CD4-positive, alpha-beta T cell (primary cell): ENCODE measurements at regions not wholly inside any gene's neighbourhood (a gene's known extent, or its start where the extent isn't known, plus 50 kb on each side); places are given as distances from the start of the nearest gene placed in this dataset.

Experiments
- ATAC-seq: fragments of 200-7000 bp; cut with Tn5 transposase; one replicate; pipeline ENCODE4 v1.10.0; 2022; ENCODE audit warnings: mild to moderate bottlenecking; ENCODE audit not compliant: poor library complexity
- CTCF ChIA-PET: fragments of 350-600 bp; sonication (Branson Sonifier 250); formaldehyde crosslinking; loops from one replicate; lab custom pipeline; 2021; ENCODE audit warnings: antibody characterized with exemption, inconsistent platforms; lab: Charles Lee
- POLR2A ChIA-PET: fragments of 350-600 bp; sonication (Branson Sonifier 250); formaldehyde crosslinking; loops from one replicate; lab custom pipeline; 2021; ENCODE audit warnings: antibody characterized with exemption, inconsistent platforms; lab: Charles Lee
- DNase-seq, 14 experiments: peaks; one replicate each; pipeline ENCODE4 v3.0.0-alpha.2; 2013 to 2020; ENCODE audit warnings: mixed read lengths in 2 of 14
- H3K27ac ChIP-seq, 2 donors: one replicate each; pipeline versions ENCODE4 v1.5.1 to v1.7.0; 2013; ENCODE audit warnings: low read length in 2 of 2, low read depth in 1 of 2, mild to moderate bottlenecking in 1 of 2
- H3K27me3 ChIP-seq, 2 experiments: 1 replicate in 1 of 2; 2 replicates in 1 of 2; pipeline versions ENCODE4 v1.6.1 to v1.7.0; 2013; ENCODE audit warnings: low read length in 2 of 2, control low read depth in 1 of 2, mild to moderate bottlenecking in 1 of 2, moderate library complexity in 1 of 2; ENCODE audit not compliant: insufficient read depth in 2 of 2, control insufficient read depth in 1 of 2
- H3K36me3 ChIP-seq: one replicate; pipeline ENCODE4 v1.6.1; 2013; ENCODE audit warnings: low read length, control low read depth; ENCODE audit not compliant: insufficient read depth
- H3K4me1 ChIP-seq: one replicate; pipeline ENCODE4 v1.6.1; 2013; ENCODE audit warnings: low read length, control low read depth; ENCODE audit not compliant: insufficient read depth
- H3K4me3 ChIP-seq: one replicate; pipeline ENCODE4 v1.5.1; 2013; ENCODE audit warnings: mild to moderate bottlenecking, low read length, moderate library complexity
- H3K9me3 ChIP-seq, 2 experiments: 1 replicate in 1 of 2; 2 replicates in 1 of 2; pipeline versions ENCODE4 v1.6.1 to v1.7.0; 2013; ENCODE audit warnings: low read length in 2 of 2, mild to moderate bottlenecking in 2 of 2, control low read depth in 1 of 2, moderate library complexity in 1 of 2; ENCODE audit not compliant: control insufficient read depth in 1 of 2, insufficient read depth in 1 of 2
- H3K27ac Mint-ChIP-seq: one replicate; pipeline ENCODE4 v1.8.0; 2020; ENCODE audit warnings: mixed read lengths
- H3K27me3 Mint-ChIP-seq: one replicate; pipeline ENCODE4 v1.8.0; 2021; ENCODE audit warnings: mixed read lengths
- H3K36me3 Mint-ChIP-seq: one replicate; pipeline ENCODE4 v1.8.0; 2021; ENCODE audit warnings: low read depth, mixed read lengths
- H3K4me1 Mint-ChIP-seq: one replicate; pipeline ENCODE4 v1.8.0; 2021; ENCODE audit warnings: low read depth, mixed read lengths
- H3K4me3 Mint-ChIP-seq: one replicate; pipeline ENCODE4 v1.8.0; 2020; ENCODE audit warnings: mild to moderate bottlenecking, mixed read lengths
- H3K9me3 Mint-ChIP-seq: one replicate; pipeline ENCODE4 v1.8.0; 2020; ENCODE audit warnings: mixed read lengths
- intact Hi-C, 2 experiments: fragments of 100-400 bp; cut with DNase I in 1 of 2; cut with micrococcal nuclease in 1 of 2; formaldehyde crosslinking; loops; one replicate each; pipeline versions ENCODE4 v1.15.1 to v1.9.0; 2023 to 2025; cut with DNase I, micrococcal nuclease
- TF ChIP-seq, protein P1 (sequence below): fragments of 200-600 bp; IDR thresholded peaks from one replicate; pipeline ENCODE4 v1.8.0; 2022; ENCODE audit warnings: antibody characterized with exemption, mild to moderate bottlenecking

GRCh38 chr2:180058993-180059392, 51.9 kb upstream of the CWC22 start:
- DNase-seq (no peak), ATAC-seq (no peak)
- Mint-ChIP-seq H3K27ac (no peak overlapping the region), H3K9me3 (no peaks in the 10 kb centered on the region), H3K4me3 (no peak overlapping the region), H3K27me3 (peaks cover 5% of the 10 kb centered on the region), H3K4me1 (no peaks in the 10 kb centered on the region), H3K36me3 (no peaks in the 10 kb centered on the region)
- ChIA-PET POLR2A (no interaction called here), CTCF (no interaction called here)
- TF ChIP-seq, protein P1, sequence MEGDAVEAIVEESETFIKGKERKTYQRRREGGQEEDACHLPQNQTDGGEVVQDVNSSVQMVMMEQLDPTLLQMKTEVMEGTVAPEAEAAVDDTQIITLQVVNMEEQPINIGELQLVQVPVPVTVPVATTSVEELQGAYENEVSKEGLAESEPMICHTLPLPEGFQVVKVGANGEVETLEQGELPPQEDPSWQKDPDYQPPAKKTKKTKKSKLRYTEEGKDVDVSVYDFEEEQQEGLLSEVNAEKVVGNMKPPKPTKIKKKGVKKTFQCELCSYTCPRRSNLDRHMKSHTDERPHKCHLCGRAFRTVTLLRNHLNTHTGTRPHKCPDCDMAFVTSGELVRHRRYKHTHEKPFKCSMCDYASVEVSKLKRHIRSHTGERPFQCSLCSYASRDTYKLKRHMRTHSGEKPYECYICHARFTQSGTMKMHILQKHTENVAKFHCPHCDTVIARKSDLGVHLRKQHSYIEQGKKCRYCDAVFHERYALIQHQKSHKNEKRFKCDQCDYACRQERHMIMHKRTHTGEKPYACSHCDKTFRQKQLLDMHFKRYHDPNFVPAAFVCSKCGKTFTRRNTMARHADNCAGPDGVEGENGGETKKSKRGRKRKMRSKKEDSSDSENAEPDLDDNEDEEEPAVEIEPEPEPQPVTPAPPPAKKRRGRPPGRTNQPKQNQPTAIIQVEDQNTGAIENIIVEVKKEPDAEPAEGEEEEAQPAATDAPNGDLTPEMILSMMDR: no peak
- Histone ChIP-seq H3K4me1 (no peaks in the 10 kb centered on the region), H3K27me3 (no peaks in the 10 kb centered on the region), H3K36me3 (no peaks in the 10 kb centered on the region), H3K4me3 (no peak overlapping the region), H3K9me3 (no peaks in the 10 kb centered on the region), H3K27ac (no peak overlapping the region)
- intact Hi-C loops: no loop called here

DNA sequence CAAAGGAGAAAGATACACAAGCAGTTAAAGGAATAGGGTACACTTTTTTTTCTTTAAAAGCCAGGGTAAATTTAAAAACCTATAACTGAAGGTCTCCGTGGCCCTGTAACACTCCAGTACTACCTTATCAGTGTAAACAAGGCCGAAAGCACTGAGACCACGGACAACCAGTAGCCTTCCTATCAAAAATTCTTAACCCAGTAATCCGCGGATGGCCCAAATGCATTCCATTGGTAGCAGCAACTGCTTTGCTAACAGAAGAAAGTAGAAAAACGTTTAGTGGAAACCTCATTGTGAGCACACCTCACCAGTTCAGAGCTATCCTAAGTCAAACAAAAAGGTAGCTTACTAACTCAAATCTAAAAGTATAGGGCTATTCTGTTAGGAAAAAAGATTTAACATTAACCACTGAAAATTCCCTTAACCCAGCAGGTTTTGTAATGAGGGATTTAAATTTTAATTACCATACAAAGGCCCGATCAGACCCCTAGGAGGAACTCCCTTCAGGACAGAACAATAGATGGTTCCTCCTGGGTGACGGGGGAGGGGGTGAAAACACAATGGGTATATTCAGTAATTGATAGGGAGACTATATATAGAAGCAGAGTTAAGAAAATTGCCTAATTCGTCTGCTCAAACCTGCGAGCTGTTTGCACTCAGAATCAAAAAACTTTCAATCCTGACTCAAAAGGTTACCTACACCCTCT, 50.8 kb upstream of the CWC22 start:
- TF ChIP-seq, protein P1: no peak
- Mint-ChIP-seq H3K27ac (no peak overlapping the region), H3K36me3 (no peaks in the 10 kb centered on the region), H3K4me3 (no peak overlapping the region), H3K9me3 (peaks cover 2% of the 10 kb centered on the region), H3K27me3 (peaks cover 9% of the 10 kb centered on the region), H3K4me1 (no peaks in the 10 kb centered on the region)
- no peak overlapping the region for H3K27ac ChIP-seq
- intact Hi-C loops: no loop called here
- H3K27me3 ChIP-seq: no peaks in the 10 kb centered on the region
- ChIA-PET CTCF (no interaction called here), POLR2A (no interaction called here)
- H3K36me3 ChIP-seq: no peaks in the 10 kb centered on the region
- no peaks in the 10 kb centered on the region for H3K4me1 ChIP-seq
- no peaks in the 10 kb centered on the region for H3K9me3 ChIP-seq
- no peak for DNase-seq
- ATAC-seq: no peak
- no peak overlapping the region for H3K4me3 ChIP-seq
